ENCODE measurements at regions not wholly inside any gene's neighbourhood (a gene's known extent, or its start where the extent isn't known, plus 50 kb on each side); places are given as distances from the start of the nearest gene placed in this dataset.

DNA sequence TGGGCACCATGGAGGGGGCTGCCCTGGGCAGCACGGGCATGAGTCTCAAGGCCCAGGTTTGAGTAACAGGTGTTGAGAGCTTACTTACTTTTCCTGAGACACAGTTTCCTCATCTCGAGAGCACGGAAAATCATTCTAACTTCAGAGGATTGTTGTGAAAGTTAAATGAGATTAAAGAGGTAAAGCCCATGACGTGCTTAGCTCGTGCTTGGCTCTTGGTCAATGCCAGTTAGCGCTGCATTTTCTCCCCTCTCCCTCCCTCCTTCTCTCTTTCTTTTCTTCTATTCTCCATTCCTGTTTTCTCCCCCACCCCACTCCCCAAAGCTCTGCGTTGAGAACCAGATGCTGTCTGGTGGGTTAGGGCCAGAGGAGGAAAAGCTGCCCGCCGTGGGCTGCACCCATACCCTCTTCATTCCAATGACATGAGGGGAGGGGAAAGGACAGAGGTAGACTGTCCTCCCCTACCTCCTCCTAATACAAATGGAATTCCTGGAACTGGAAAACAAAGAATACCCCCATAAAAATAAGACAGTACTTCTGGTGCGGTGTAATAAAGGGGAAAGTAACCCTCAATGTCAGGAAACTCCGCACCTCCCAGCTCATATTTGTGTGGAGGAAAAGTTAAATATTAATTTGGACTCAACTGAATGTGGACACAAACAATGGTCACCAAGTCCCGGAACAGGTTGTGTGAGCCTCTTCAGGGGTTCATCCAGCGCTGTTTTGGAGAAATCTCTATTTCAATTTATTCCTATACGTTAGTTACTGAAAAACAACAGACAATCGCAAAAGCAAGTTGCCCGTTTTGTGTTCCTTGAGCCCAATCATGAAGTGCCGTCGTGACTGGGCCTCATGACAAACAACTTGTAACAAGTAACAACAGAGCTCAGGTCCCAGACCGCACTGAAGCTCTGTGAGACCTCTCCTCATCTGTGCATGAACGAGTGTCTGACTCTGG lies 54.8 kb upstream of the B3GAT1 start:
- TF ChIP-seq, protein P1, sequence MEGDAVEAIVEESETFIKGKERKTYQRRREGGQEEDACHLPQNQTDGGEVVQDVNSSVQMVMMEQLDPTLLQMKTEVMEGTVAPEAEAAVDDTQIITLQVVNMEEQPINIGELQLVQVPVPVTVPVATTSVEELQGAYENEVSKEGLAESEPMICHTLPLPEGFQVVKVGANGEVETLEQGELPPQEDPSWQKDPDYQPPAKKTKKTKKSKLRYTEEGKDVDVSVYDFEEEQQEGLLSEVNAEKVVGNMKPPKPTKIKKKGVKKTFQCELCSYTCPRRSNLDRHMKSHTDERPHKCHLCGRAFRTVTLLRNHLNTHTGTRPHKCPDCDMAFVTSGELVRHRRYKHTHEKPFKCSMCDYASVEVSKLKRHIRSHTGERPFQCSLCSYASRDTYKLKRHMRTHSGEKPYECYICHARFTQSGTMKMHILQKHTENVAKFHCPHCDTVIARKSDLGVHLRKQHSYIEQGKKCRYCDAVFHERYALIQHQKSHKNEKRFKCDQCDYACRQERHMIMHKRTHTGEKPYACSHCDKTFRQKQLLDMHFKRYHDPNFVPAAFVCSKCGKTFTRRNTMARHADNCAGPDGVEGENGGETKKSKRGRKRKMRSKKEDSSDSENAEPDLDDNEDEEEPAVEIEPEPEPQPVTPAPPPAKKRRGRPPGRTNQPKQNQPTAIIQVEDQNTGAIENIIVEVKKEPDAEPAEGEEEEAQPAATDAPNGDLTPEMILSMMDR (IDR thresholded peaks at IDR 0.05; ENCODE audit: low read depth, low read length) = no peak
- no peak for DNase-seq (ENCODE audit: extremely low read depth, low read depth)

DNA sequence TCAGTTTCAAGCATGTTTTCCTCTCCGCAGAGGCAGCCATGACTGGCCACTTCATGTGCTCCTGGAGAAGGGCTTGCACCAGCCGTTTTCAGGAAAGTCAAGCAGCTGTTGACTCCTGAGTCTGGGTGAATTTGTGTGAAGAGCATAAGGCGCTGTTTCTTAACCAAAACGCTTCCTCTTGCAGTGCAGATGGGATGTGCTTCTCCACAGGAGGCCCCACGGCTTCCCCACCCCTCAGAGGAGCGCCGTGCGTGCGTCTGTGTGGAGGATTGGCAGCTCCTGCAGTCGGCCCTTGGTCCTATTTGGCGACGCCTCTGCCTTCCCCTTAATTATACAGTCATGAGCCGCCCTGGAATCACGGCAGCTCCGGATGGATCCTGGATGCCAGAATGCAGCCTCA lies 54.1 kb upstream of the B3GAT1 start:
- TF ChIP-seq, protein P1 (IDR thresholded peaks at IDR 0.05; ENCODE audit: low read depth, low read length) = no peak

DNA sequence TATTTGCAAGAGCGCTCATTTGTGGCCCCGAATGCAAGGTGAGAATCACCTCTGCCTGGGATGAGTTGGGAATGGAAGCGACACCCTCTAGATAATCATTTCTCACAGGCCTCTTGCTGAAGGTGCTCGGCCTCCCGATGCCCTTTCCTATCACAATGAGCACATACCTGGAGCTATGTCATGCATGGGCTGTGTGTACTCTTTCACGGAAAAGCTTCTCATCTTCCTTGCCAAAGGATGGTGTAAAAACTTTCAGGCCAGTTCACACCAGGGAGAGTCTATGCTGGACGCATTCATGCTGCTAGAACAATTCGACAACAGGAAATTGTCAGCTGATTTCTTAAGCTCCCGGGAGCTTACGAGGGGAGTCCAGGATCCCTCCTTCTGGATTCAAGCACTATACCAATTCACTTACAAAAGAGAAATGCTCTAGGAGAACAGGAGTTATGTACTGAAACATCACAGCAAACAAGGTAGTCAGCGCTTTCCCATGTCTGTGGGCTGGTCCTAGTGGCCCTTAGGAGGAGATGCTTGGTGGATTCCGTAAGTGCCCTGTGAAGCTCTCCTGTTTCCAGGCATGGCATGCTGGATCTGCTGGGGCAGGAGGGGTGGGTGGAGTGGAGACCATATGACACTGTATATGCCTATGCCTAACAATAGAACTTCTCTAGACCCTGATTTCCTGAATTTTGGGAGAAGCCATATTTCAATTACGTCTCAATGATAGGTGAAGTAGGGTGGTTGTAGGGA lies 53.1 kb upstream of the B3GAT1 start:
- TF ChIP-seq, protein P1 (IDR thresholded peaks at IDR 0.05; ENCODE audit: low read depth, low read length) = no peak

More for the DNA sequence above, 54.1 kb upstream of the B3GAT1 start:
- DNase-seq (ENCODE audit: extremely low read depth, low read depth) = no peak

DNA sequence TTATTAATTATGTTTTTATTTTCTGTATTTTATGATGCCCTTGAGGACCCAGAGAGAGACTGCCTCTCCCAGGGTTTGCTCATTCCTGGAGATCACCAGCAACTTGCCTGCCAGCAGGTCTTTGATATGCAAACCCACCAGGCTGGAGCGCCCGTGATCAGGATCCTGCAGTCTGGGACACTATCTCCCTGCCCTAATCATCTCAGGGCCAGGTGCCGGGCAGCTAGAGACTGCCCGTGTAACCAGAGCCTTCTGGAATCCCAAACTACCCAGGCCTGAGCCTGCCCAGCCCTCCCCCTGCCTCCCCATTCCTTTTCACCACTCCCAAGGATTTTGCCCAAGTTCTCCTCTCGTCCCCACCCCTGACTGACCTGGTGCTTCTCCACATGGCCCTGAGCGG lies 52.2 kb upstream of the B3GAT1 start:
- TF ChIP-seq, protein P1 (IDR thresholded peaks at IDR 0.05; ENCODE audit: low read depth, low read length) = no peak
- DNase-seq (ENCODE audit: extremely low read depth, low read depth) = no peak

More for the DNA sequence above, 53.1 kb upstream of the B3GAT1 start:
- no peak for DNase-seq (ENCODE audit: extremely low read depth, low read depth)

DNA sequence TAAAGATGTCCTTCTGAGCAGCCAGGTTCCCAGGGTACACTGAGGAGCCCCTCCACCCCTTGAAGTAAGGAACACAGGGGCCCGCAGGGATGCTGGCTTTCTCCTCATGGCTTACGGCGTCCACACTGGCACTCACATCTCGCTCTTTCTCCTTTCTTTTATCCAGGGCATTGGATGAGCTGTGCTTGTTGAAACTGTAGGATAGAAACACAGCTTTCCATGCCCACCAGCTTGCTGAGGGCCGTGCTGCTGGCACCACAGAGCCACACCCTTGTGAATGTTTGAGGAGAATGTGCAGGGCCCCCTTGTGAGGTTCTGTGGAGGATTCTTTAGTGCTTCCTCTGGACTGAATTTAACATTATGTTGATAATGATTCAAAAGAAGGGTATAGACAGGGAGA lies 51.7 kb upstream of the B3GAT1 start:
- TF ChIP-seq, protein P1 (IDR thresholded peaks at IDR 0.05; ENCODE audit: low read depth, low read length) = no peak
- DNase-seq (ENCODE audit: extremely low read depth, low read depth) = no peak
